Suprapubic skin (tissue), 4 donors: ENCODE measurements at regions not wholly inside any gene's neighbourhood (a gene's known extent, or its start where the extent isn't known, plus 50 kb on each side); places are given as distances from the start of the nearest gene placed in this dataset.

Source experiments
- DNase-seq, 2 donors: peaks; one replicate each; pipeline ENCODE4 v3.0.0-alpha.2; 2019; ENCODE audit warnings: low spot score in 2 of 2
- H3K27ac ChIP-seq: fragments of 200-600 bp; sonication (generic); one replicate; pipeline ENCODE4 v1.5.1; 2019
- H3K27me3 ChIP-seq: fragments of 200-600 bp; sonication (generic); one replicate; pipeline ENCODE4 v1.5.1; 2019
- H3K36me3 ChIP-seq: fragments of 200-600 bp; sonication (generic); one replicate; pipeline ENCODE4 v1.5.1; 2019
- H3K4me1 ChIP-seq: fragments of 200-600 bp; sonication (generic); one replicate; pipeline ENCODE4 v1.5.1; 2019
- H3K4me3 ChIP-seq: fragments of 200-600 bp; sonication (generic); one replicate; pipeline ENCODE4 v1.5.1; 2019; ENCODE audit warnings: mild to moderate bottlenecking
- H3K9me3 ChIP-seq: fragments of 200-600 bp; sonication (generic); one replicate; pipeline ENCODE4 v1.5.1; 2019
- EP300 ChIP-seq: sonication (generic); formaldehyde crosslinking; IDR thresholded peaks from one replicate; pipeline ENCODE4 v1.6.1; 2017; ENCODE audit warnings: antibody characterized with exemption
- POLR2A ChIP-seq, 2 donors: fragments of 450-650 bp; IDR thresholded peaks; one replicate each; pipeline ENCODE4 v1.6.1; 2017; ENCODE audit warnings: antibody characterized with exemption in 2 of 2, mild to moderate bottlenecking in 2 of 2, moderate library complexity in 2 of 2
- POLR2AphosphoS5 ChIP-seq, 3 donors: sonication (generic); formaldehyde crosslinking; IDR thresholded peaks; one replicate each; pipeline ENCODE4 v1.6.1; 2017; ENCODE audit warnings: antibody characterized with exemption in 3 of 3
- WGBS: methylation state at CpG from one replicate; pipeline ENCODE4 v1.1.5; 2018; 5-methylcytosine and 5-hydroxymethylcytosine counted together
- TF ChIP-seq, protein P1 (sequence below), 2 donors: fragments of 200-600 bp in 1 of 2; fragments of 450-650 bp in 1 of 2; sonication (generic) in 1 of 2; IDR thresholded peaks; one replicate each; pipeline ENCODE4 v1.5.1; 2016 to 2019; ENCODE audit warnings: antibody characterized with exemption in 2 of 2, mild to moderate bottlenecking in 1 of 2, moderate library complexity in 1 of 2

DNA sequence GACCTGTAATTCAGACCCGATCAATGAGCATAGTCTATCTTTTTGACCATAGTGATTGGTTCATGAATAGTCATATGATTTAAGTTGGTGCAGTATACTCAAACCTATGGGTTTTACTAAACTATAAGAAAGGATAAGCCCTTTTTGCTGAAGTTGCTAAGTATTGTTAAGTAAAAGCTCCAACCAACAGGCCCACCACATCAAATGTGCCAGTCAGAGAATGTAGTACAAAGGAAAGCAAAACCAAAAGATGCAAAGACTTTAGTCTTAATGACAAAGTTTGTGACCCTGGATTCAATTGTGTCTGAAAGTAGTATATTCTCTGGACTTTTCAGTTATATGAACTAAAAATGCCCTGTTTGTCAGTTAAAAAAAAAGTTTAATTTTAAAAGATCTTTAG is 208.1 kb upstream of the TET2 start:
- no peak overlapping the region for H3K4me3 ChIP-seq
- H3K9me3 ChIP-seq, result no peaks in the 10 kb centered on the region
- H3K27ac ChIP-seq, result no peak overlapping the region
- H3K4me1 ChIP-seq, result no peaks in the 10 kb centered on the region
- TF ChIP-seq EP300 (no peak), POLR2A (IDR thresholded peaks at IDR 0.05) (no peak), POLR2AphosphoS5 (IDR thresholded peaks at IDR 0.05) (no peak)
- TF ChIP-seq, protein P1, sequence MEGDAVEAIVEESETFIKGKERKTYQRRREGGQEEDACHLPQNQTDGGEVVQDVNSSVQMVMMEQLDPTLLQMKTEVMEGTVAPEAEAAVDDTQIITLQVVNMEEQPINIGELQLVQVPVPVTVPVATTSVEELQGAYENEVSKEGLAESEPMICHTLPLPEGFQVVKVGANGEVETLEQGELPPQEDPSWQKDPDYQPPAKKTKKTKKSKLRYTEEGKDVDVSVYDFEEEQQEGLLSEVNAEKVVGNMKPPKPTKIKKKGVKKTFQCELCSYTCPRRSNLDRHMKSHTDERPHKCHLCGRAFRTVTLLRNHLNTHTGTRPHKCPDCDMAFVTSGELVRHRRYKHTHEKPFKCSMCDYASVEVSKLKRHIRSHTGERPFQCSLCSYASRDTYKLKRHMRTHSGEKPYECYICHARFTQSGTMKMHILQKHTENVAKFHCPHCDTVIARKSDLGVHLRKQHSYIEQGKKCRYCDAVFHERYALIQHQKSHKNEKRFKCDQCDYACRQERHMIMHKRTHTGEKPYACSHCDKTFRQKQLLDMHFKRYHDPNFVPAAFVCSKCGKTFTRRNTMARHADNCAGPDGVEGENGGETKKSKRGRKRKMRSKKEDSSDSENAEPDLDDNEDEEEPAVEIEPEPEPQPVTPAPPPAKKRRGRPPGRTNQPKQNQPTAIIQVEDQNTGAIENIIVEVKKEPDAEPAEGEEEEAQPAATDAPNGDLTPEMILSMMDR (IDR thresholded peaks at IDR 0.05), result no peak
- no peaks in the 10 kb centered on the region for H3K36me3 ChIP-seq
- no peaks in the 10 kb centered on the region for H3K27me3 ChIP-seq
- DNase-seq, result no peak
- WGBS, result 93% methylated on average over 1 of the region's 1 CpG

DNA sequence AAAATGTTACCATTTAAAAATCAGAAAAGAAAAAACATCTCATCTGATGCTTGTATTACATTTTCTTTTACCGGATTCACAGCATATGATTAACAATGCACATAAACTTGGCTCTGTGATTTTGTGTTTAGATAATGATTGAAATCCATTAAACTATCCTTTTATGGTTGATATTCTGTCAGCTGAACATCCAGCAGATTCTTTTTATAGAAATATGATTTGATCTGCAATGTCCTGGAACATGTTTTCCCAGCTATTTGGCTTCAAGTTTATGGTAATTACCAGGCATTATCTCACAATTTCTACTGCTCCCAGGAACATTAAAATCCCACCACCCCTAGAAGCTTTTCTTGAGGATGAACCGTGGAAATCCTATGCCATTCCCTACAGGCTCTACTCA is 205.7 kb upstream of the TET2 start:
- DNase-seq, result no peak
- 49% methylated on average over 2 of the region's 2 CpGs for WGBS
- TF ChIP-seq POLR2A (IDR thresholded peaks at IDR 0.05) (no peak), POLR2AphosphoS5 (IDR thresholded peaks at IDR 0.05) (no peak), EP300 (no peak)
- TF ChIP-seq, protein P1 (IDR thresholded peaks at IDR 0.05), result no peak
- no peak overlapping the region for H3K27ac ChIP-seq
- no peaks in the 10 kb centered on the region for H3K9me3 ChIP-seq
- no peaks in the 10 kb centered on the region for H3K27me3 ChIP-seq
- H3K4me1 ChIP-seq, result no peaks in the 10 kb centered on the region
- H3K36me3 ChIP-seq, result no peaks in the 10 kb centered on the region
- H3K4me3 ChIP-seq, result no peak overlapping the region

DNA sequence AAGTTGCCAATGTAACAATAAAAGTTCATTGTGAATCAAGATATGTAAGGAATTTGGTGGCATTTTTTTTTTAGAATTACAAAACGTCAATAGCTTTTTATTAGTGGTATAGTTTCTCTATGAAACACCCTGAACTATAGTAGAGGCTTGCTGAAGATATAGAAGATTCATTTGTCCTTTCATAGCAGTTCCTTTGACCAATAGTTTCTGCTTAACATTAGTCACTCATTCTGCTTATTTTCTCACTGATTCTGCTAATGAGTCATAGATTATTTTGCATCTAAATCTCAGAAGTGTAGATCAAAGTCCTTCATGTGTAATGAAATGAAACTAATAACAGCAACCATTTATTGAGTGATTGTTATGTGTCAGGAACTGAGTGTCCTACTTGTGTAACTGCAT is 205.0 kb upstream of the TET2 start:
- no peak for TF ChIP-seq POLR2A (IDR thresholded peaks at IDR 0.05)
- TF ChIP-seq EP300, result no peak
- no peak for TF ChIP-seq POLR2AphosphoS5 (IDR thresholded peaks at IDR 0.05)
- TF ChIP-seq, protein P1 (IDR thresholded peaks at IDR 0.05), result no peak
- no peaks in the 10 kb centered on the region for H3K27me3 ChIP-seq
- WGBS, result 22% methylated on average over 1 of the region's 1 CpG
- no peak overlapping the region for H3K27ac ChIP-seq
- H3K4me1 ChIP-seq, result no peaks in the 10 kb centered on the region
- DNase-seq, result no peak
- H3K4me3 ChIP-seq, result no peak overlapping the region
- no peaks in the 10 kb centered on the region for H3K9me3 ChIP-seq
- no peaks in the 10 kb centered on the region for H3K36me3 ChIP-seq

DNA sequence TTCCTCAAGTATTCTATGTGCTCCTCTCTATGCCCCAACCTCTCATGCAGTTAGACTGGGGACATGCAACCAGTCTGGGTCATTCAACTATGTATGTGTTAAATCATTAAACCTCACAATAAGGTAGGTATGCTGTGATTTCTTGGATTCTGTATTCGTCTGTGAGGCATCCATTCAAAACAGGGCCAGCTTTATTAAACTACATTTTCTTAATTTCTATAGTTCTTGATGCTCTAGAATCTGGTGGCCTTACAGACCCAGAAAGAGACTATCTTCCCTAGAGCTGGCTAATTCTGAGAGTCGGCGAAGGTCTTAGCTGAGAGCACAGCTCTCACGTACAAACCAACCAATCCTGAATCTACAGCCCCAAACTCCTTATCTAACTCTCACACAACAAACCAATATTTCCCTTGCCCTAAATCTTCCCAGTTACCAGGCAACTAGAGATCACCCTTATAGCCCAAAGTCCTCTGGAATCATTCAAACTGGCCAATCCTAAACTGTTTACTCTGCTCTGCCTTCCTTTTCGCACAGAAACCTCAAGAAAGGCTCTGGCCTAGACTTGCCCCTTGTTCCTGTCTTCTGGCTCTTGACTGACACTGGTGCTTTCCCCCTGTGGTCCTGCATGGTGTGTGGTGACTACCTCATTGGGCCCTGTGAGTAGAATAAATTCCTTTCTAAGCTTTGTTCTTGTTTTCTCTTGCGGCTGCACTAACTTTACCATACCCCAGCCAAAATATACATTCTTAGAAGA is 203.5 kb upstream of the TET2 start:
- Histone ChIP-seq H3K27ac (no peak overlapping the region), H3K27me3 (no peaks in the 10 kb centered on the region), H3K4me1 (no peaks in the 10 kb centered on the region), H3K36me3 (no peaks in the 10 kb centered on the region), H3K9me3 (no peaks in the 10 kb centered on the region), H3K4me3 (no peak overlapping the region)
- no peak for DNase-seq
- TF ChIP-seq POLR2A (IDR thresholded peaks at IDR 0.05), result no peak
- no peak for TF ChIP-seq POLR2AphosphoS5 (IDR thresholded peaks at IDR 0.05)
- TF ChIP-seq, protein P1 (IDR thresholded peaks at IDR 0.05), result no peak
- TF ChIP-seq EP300, result no peak
- WGBS, result 82% methylated on average over 6 of the region's 6 CpGs

DNA sequence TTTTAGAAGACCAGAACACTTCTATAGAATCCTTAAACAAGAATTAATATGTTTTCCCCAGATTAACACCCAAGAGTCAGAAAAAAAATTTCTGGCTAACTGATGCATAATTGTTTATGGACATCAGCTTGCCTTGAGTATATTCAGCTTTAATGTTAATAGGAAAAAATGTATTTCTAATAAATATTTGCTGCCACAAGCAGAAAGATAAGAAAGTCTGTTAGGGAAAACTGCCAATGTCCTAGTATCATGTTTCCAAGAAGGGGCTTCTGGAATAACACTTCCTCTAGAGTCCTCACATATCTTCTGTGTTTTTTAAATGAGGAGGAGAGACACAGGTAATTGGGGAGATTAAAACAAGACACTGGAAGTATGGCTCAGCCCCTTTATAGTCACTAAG is 202.1 kb upstream of the TET2 start:
- Histone ChIP-seq H3K27ac (no peak overlapping the region), H3K9me3 (no peaks in the 10 kb centered on the region), H3K4me1 (no peaks in the 10 kb centered on the region), H3K27me3 (no peaks in the 10 kb centered on the region), H3K36me3 (no peaks in the 10 kb centered on the region), H3K4me3 (no peak overlapping the region)
- TF ChIP-seq, protein P1 (IDR thresholded peaks at IDR 0.05), result no peak
- no peak for DNase-seq
